ENCODE measurements at regions not wholly inside any gene's neighbourhood (a gene's known extent, or its start where the extent isn't known, plus 50 kb on each side); places are given as distances from the start of the nearest gene placed in this dataset.

- intact Hi-C loops (cut with DNase I): no loop called here
- Histone ChIP-seq H3K4me1 (no peaks in the 10 kb centered on the region), H3K4me3 (no peak overlapping the region), H3K9me3 (peaks cover 0 to 5% (median 0%) of the 10 kb centered on the region in 12 donors), H3K27me3 (no peaks in the 10 kb centered on the region), H3K27ac (no peak overlapping the region), H3K36me3 (no peaks in the 10 kb centered on the region)
- WGBS, 4 donors: 69 to 74% (median 72%) methylated on average over 4 of the region's 4 CpGs
- no peak for ATAC-seq
- no peak for DNase-seq
- no peak for TF ChIP-seq POLR2A (IDR thresholded peaks at IDR 0.05)
- TF ChIP-seq, protein P1, sequence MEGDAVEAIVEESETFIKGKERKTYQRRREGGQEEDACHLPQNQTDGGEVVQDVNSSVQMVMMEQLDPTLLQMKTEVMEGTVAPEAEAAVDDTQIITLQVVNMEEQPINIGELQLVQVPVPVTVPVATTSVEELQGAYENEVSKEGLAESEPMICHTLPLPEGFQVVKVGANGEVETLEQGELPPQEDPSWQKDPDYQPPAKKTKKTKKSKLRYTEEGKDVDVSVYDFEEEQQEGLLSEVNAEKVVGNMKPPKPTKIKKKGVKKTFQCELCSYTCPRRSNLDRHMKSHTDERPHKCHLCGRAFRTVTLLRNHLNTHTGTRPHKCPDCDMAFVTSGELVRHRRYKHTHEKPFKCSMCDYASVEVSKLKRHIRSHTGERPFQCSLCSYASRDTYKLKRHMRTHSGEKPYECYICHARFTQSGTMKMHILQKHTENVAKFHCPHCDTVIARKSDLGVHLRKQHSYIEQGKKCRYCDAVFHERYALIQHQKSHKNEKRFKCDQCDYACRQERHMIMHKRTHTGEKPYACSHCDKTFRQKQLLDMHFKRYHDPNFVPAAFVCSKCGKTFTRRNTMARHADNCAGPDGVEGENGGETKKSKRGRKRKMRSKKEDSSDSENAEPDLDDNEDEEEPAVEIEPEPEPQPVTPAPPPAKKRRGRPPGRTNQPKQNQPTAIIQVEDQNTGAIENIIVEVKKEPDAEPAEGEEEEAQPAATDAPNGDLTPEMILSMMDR (IDR thresholded peaks at IDR 0.05): no peak
These were observed 768.6 kb upstream of the C9orf72 start for GRCh38 chr9:28341913-28342312.

DNA sequence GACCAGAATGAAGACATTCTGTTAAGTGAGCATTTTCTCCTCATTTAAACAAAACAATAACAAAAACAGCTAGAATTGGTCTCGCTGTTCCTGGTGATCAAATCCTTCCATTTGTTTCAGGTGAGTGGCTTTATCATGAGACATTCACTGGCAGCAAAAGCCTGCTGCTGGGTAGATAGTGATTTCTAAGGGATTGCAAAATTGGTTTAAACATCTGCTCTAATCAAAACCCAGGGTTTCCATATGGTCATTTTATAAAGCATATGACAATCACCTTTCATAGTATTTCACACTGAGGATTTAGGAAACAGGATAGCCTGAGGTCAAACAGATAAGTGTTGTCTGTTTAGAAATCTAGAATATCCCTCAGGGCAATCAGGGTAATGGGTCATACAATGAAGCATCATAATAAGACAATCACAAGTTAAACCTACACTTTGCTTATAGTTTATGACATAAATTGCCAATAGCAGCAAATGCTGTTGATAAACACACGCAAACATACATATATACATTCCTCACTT lies 769.6 kb upstream of the C9orf72 start:
- ATAC-seq: no peak
- no peaks in the 10 kb centered on the region for H3K4me1 ChIP-seq
- H3K9me3 ChIP-seq: peaks cover 0 to 5% (median 0%) of the 10 kb centered on the region in 12 donors
- H3K36me3 ChIP-seq: no peaks in the 10 kb centered on the region
- DNase-seq: no peak
- TF ChIP-seq, protein P1 (IDR thresholded peaks at IDR 0.05): no peak
- TF ChIP-seq POLR2A (IDR thresholded peaks at IDR 0.05): no peak
- 79 to 87% (median 82%) methylated on average over 2 of the region's 2 CpGs for whole genome bisulfite sequencing, 4 donors
- H3K27ac ChIP-seq: no peak overlapping the region
- H3K4me3 ChIP-seq: no peak overlapping the region
- no peaks in the 10 kb centered on the region for H3K27me3 ChIP-seq
- intact Hi-C loops (cut with DNase I): no loop called here

DNA sequence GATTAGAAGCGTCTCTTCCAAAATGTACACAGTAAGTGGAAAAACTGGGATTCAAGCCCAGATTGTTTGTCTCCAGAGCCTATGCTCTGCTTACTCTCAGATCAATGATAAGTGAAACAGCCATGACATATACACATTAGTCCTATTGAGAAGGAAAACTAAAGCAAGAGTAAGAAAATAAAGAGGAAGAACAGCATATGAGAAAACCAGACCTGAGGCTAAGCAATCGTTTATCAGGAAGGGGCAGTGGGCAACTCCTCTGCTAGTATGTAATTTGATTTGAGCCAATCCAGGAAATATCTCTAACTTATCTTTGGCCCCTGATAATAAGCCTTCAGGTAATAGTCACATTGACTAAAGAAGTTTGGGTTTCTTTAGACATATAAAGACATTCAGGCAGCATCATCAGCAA lies 789.9 kb upstream of the C9orf72 start:
- Histone ChIP-seq H3K4me3 (no peak overlapping the region), H3K36me3 (no peaks in the 10 kb centered on the region), H3K4me1 (no peaks in the 10 kb centered on the region), H3K27ac (no peak overlapping the region), H3K9me3 (no peaks in the 10 kb centered on the region), H3K27me3 (no peaks in the 10 kb centered on the region)
- no peak for DNase-seq
- WGBS, 4 donors: 31 to 53% (median 37%) methylated on average over 2 of the region's 2 CpGs
- TF ChIP-seq, protein P1 (IDR thresholded peaks at IDR 0.05): no peak
- no peak for TF ChIP-seq POLR2A (IDR thresholded peaks at IDR 0.05)
- intact Hi-C loops (cut with DNase I): no loop called here
- ATAC-seq: no peak

- 38 to 46% (median 40%) methylated on average over 6 of the region's 6 CpGs for WGBS, 4 donors
- intact Hi-C loops (cut with DNase I): loop anchor here in 1 of 10 donors (5.0 kb wide), 1 partner anchor 48 kb away; no protein-coding TSS in a partner anchor
- H3K27me3 ChIP-seq: no peaks in the 10 kb centered on the region
These were observed 791.8 kb upstream of the C9orf72 start for GRCh38 chr9:28365020-28365640.

More at GRCh38 chr9:28365020-28365640, 791.8 kb upstream of the C9orf72 start:
- no peaks in the 10 kb centered on the region for H3K9me3 ChIP-seq
- no peak overlapping the region for H3K4me3 ChIP-seq
- DNase-seq (no peak), ATAC-seq (no peak)
- H3K4me1 ChIP-seq: no peaks in the 10 kb centered on the region
- no peak for TF ChIP-seq POLR2A (IDR thresholded peaks at IDR 0.05)
- TF ChIP-seq, protein P1 (IDR thresholded peaks at IDR 0.05): no peak
- H3K36me3 ChIP-seq: no peaks in the 10 kb centered on the region
- no peak overlapping the region for H3K27ac ChIP-seq
